ENCODE measurements at regions not wholly inside any gene's neighbourhood (a gene's known extent, or its start where the extent isn't known, plus 50 kb on each side); places are given as distances from the start of the nearest gene placed in this dataset.

- no peak for DNase-seq (ENCODE audit: low read depth)
- no peak overlapping the region for H3K4me3 ChIP-seq (ENCODE audit: low read depth, low read length)
- TF ChIP-seq, protein P1, sequence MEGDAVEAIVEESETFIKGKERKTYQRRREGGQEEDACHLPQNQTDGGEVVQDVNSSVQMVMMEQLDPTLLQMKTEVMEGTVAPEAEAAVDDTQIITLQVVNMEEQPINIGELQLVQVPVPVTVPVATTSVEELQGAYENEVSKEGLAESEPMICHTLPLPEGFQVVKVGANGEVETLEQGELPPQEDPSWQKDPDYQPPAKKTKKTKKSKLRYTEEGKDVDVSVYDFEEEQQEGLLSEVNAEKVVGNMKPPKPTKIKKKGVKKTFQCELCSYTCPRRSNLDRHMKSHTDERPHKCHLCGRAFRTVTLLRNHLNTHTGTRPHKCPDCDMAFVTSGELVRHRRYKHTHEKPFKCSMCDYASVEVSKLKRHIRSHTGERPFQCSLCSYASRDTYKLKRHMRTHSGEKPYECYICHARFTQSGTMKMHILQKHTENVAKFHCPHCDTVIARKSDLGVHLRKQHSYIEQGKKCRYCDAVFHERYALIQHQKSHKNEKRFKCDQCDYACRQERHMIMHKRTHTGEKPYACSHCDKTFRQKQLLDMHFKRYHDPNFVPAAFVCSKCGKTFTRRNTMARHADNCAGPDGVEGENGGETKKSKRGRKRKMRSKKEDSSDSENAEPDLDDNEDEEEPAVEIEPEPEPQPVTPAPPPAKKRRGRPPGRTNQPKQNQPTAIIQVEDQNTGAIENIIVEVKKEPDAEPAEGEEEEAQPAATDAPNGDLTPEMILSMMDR (IDR thresholded peaks at IDR 0.05; ENCODE audit: insufficient read depth, low read length) = no peak
Observed at GRCh38 chr6:145257704-145258103, 477.6 kb downstream of the EPM2A start.

- DNase-seq (ENCODE audit: low read depth) = no peak
- TF ChIP-seq, protein P1 (IDR thresholded peaks at IDR 0.05; ENCODE audit: insufficient read depth, low read length) = no peak
- no peak overlapping the region for H3K4me3 ChIP-seq (ENCODE audit: low read depth, low read length)
Observed at GRCh38 chr6:145258122-145258521, 477.2 kb downstream of the EPM2A start.

DNA sequence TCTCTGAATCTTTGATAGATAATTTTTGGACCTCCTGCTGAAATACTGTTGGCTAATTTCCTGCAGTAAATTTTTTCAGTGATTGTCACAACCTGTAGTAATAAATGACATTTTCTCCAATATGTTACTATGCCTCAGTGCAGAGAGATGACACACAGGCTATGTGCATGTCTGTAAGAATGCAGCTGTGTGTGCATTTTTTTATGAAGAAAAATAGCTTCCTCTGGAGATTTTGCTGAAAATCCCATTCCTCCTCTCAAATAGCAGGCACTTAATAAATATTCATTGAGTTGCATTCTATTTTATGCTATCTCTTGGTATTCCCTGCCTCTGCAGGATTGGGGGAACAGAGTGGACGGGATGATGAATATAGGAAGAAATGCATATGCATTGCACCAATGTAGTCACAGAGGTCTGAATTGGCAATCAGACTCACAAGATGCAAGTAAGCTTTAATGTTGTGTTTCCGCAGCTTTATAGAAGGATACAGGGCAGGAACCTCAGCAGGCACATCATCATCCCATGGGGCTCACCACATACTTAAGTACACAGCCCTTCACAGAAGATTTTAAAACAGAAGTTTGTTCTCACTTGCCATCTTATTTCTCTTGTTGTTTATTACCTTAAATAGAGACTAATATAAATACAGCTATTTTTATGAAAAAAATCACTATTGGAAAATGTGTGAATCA, 474.7 kb downstream of the EPM2A start:
- no peak overlapping the region for H3K4me3 ChIP-seq (ENCODE audit: low read depth, low read length)
- TF ChIP-seq, protein P1 (IDR thresholded peaks at IDR 0.05; ENCODE audit: insufficient read depth, low read length) = no peak
- no peak for DNase-seq (ENCODE audit: low read depth)

GRCh38 chr6:145261758-145262157, 473.6 kb downstream of the EPM2A start:
- TF ChIP-seq, protein P1 (IDR thresholded peaks at IDR 0.05; ENCODE audit: insufficient read depth, low read length) = no peak
- DNase-seq (ENCODE audit: low read depth) = no peak
- no peak overlapping the region for H3K4me3 ChIP-seq (ENCODE audit: low read depth, low read length)

DNA sequence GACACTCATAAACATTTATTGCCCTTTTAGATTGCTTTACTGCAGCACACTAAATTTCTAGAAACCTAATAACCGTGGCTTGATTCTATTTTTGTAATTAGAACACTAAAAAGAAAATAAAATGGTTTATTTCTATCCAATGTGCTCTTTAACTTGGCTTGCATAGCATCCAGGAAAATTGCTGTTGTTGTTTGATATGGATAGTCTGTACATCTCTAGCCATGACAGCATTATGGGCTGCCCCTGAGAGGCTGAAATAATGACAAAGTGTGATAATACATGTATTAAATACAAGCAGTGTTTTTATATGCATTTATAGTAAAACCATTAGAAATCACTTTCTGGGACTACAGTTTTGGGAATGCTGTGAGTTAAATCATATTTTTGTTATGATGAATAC, 472.5 kb downstream of the EPM2A start:
- TF ChIP-seq, protein P1 (IDR thresholded peaks at IDR 0.05; ENCODE audit: insufficient read depth, low read length) = no peak
- no peak for DNase-seq (ENCODE audit: low read depth)
- H3K4me3 ChIP-seq (ENCODE audit: low read depth, low read length) = no peak overlapping the region

GRCh38 chr6:145263778-145264211, 471.5 kb downstream of the EPM2A start:
- TF ChIP-seq, protein P1 (IDR thresholded peaks at IDR 0.05; ENCODE audit: insufficient read depth, low read length) = no peak
- no peak overlapping the region for H3K4me3 ChIP-seq (ENCODE audit: low read depth, low read length)
- no peak for DNase-seq (ENCODE audit: low read depth)

Measured in fibroblast of the aortic adventitia (primary cell).